ENCODE measurements at regions not wholly inside any gene's neighbourhood (a gene's known extent, or its start where the extent isn't known, plus 50 kb on each side); places are given as distances from the start of the nearest gene placed in this dataset.
A peak's percentile ranks its signal among the peaks of the same experiment; 100 is the strongest.

GRCh38 chr5:119302916-119303897 is 52.6 kb upstream of the TNFAIP8 start:
- Histone ChIP-seq H3K27me3 (no peaks in the 10 kb centered on the region), H3K36me3 (no peaks in the 10 kb centered on the region), H3K9me3 (no peaks in the 10 kb centered on the region), H3K4me3 (no peak overlapping the region), H3K27ac (replicated peaks in 1 of 4) (peak overlapping the region in 3 of 4 donors; percentile 34 to 39 (median 37)), H3K4me1 (peaks cover 15 to 30% (median 25%) of the 10 kb centered on the region in 4 donors)
- no peak for TF ChIP-seq EP300 (IDR thresholded peaks at IDR 0.05)
- TF ChIP-seq POLR2AphosphoS5 (IDR thresholded peaks at IDR 0.05), result peak in 1 of 2 donors; percentile 38
- intact Hi-C loops (cut with DNase I), result no loop called here
- 65% methylated on average over 5 of the region's 5 CpGs for WGBS
- no peak for DNase-seq (ENCODE audit: extremely low spot score)

GRCh38 chr5:119304439-119305211 is 51.2 kb upstream of the TNFAIP8 start:
- H3K27me3 ChIP-seq, result no peaks in the 10 kb centered on the region
- H3K9me3 ChIP-seq, result no peaks in the 10 kb centered on the region
- H3K36me3 ChIP-seq, result no peaks in the 10 kb centered on the region
- no peak overlapping the region for H3K4me3 ChIP-seq
- WGBS, result 42% methylated on average over 2 of the region's 2 CpGs
- TF ChIP-seq POLR2AphosphoS5 (IDR thresholded peaks at IDR 0.05), result no peak
- TF ChIP-seq POLR2A (IDR thresholded peaks at IDR 0.05; ENCODE audit: low read depth), result no peak
- TF ChIP-seq EP300 (IDR thresholded peaks at IDR 0.05), result no peak
- TF ChIP-seq, protein P1, sequence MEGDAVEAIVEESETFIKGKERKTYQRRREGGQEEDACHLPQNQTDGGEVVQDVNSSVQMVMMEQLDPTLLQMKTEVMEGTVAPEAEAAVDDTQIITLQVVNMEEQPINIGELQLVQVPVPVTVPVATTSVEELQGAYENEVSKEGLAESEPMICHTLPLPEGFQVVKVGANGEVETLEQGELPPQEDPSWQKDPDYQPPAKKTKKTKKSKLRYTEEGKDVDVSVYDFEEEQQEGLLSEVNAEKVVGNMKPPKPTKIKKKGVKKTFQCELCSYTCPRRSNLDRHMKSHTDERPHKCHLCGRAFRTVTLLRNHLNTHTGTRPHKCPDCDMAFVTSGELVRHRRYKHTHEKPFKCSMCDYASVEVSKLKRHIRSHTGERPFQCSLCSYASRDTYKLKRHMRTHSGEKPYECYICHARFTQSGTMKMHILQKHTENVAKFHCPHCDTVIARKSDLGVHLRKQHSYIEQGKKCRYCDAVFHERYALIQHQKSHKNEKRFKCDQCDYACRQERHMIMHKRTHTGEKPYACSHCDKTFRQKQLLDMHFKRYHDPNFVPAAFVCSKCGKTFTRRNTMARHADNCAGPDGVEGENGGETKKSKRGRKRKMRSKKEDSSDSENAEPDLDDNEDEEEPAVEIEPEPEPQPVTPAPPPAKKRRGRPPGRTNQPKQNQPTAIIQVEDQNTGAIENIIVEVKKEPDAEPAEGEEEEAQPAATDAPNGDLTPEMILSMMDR (IDR thresholded peaks at IDR 0.05), result no peak
- no peak overlapping the region for H3K27ac ChIP-seq (replicated peaks in 1 of 4)
- H3K4me1 ChIP-seq, result peaks cover 15 to 30% (median 27%) of the 10 kb centered on the region in 4 donors
- DNase-seq (ENCODE audit: extremely low spot score), result no peak
- intact Hi-C loops (cut with DNase I), result no loop called here
